Colonic mucosa (tissue), 4 donors: ENCODE measurements at regions not wholly inside any gene's neighbourhood (a gene's known extent, or its start where the extent isn't known, plus 50 kb on each side); places are given as distances from the start of the nearest gene placed in this dataset.

ENCODE experiments used
- DNase-seq: peaks from one replicate; pipeline ENCODE4 v3.0.0-alpha.2; 2020
- H3K27ac ChIP-seq: fragments of 200-600 bp; one replicate; pipeline ENCODE4 v1.8.0; 2021
- H3K27me3 ChIP-seq: fragments of 200-600 bp; one replicate; pipeline ENCODE4 v1.8.0; 2021
- H3K36me3 ChIP-seq: fragments of 200-600 bp; one replicate; pipeline ENCODE4 v1.8.0; 2021
- H3K4me1 ChIP-seq: fragments of 200-600 bp; one replicate; pipeline ENCODE4 v1.8.0; 2021; ENCODE audit warnings: mild to moderate bottlenecking
- H3K4me3 ChIP-seq: fragments of 200-600 bp; one replicate; pipeline ENCODE4 v1.8.0; 2021
- H3K9ac ChIP-seq, 2 donors: one replicate each; pipeline ENCODE4 v1.7.0; 2013; ENCODE audit warnings: control low read depth in 2 of 2, low read depth in 2 of 2, low read length in 2 of 2
- H3K9me3 ChIP-seq: fragments of 200-600 bp; one replicate; pipeline ENCODE4 v1.8.0; 2021
- CTCF ChIP-seq: fragments of 200-600 bp; IDR thresholded peaks from one replicate; pipeline ENCODE4 v1.8.0; 2022; ENCODE audit warnings: antibody characterized with exemption, mild to moderate bottlenecking
- intact Hi-C: fragments of 100-400 bp; cut with DNase I; formaldehyde crosslinking; loops from one replicate; pipeline ENCODE4 v1.14.1; 2022
- donor health status: healthy.
- donor health status: DM: no; HTN: no; CAD: no.
- donor health status: DM: no; HTN: no; CAD: no.

DNA sequence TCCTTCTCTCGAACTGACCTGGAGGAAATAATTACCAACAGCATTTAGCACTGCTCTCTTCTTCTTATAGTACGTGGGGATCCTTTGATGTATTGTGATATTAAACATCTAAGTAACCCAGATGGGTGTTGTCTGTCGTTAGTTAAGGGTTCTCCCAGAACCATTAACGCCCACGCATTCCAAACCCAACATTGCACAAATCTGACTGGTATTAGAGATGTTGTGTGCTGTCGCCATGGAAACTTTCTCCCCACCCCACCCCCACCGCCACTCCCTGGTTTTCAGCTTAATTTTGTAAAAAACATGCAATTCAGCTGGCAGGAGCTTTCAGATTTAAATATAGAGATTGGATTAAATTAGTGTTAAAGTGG lies 1495.2 kb downstream of the TBC1D22A start:
- Histone ChIP-seq H3K9me3 (no peaks in the 10 kb centered on the region), H3K4me3 (no peak overlapping the region), H3K36me3 (no peaks in the 10 kb centered on the region), H3K4me1 (no peaks in the 10 kb centered on the region), H3K27me3 (no peaks in the 10 kb centered on the region), H3K9ac (no peak overlapping the region), H3K27ac (no peak overlapping the region)
- intact Hi-C loops: no loop called here
- no peak for DNase-seq
- no peak for TF ChIP-seq CTCF

DNA sequence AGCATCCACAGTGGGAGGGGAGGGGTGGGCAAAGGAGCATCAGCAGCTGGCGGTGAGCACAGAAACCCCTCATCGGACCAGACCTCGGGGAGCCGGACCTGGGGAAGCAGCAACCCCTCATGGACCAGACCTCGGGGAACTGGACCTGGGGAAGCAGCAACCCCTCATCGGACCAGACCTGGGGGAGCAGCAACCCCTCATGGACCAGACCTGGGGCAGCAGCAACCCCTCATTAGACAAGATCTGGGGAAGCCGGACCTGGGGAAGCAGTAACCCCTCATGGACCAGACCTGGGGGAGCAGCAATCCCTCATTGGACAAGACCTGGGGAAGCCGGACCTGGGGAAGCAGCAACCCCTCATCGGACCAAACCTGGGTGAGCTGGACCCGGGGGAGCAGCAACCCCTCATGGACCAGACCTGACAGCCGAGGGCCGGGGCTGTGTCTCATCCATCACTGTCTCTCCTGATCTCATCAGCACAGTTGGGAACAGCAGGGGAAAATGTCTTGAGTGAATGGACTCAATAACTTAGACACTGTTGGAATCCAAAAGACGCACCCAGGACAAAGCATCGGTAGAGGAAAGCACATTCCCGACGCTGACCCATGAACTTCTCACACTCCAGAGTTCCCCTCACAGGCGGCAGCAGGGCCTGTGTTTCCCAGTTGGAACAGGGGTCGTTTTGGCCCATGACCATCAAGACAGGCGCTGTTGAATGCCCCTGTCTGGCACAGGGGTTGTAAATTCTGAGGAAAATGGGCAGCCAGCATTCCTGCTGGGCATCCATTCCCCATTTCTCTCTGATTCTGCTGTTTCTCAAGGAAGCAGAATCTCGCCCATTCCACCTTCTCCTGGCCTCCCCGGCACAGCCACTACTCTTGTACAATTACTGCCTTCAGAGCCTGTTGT lies 1494.6 kb downstream of the TBC1D22A start:
- no peak for DNase-seq
- no peaks in the 10 kb centered on the region for H3K36me3 ChIP-seq
- no peaks in the 10 kb centered on the region for H3K9me3 ChIP-seq
- TF ChIP-seq CTCF: no peak
- no peak overlapping the region for H3K9ac ChIP-seq
- H3K27ac ChIP-seq: no peak overlapping the region
- no peaks in the 10 kb centered on the region for H3K4me1 ChIP-seq
- no peak overlapping the region for H3K4me3 ChIP-seq
- H3K27me3 ChIP-seq: no peaks in the 10 kb centered on the region
- intact Hi-C loops: no loop called here

- H3K27me3 ChIP-seq: no peaks in the 10 kb centered on the region
- DNase-seq: no peak
Measured at GRCh38 chr22:48256041-48256739, 1493.7 kb downstream of the TBC1D22A start.

GRCh38 chr22:48254311-48254873 lies 1491.9 kb downstream of the TBC1D22A start:
- no peaks in the 10 kb centered on the region for H3K4me1 ChIP-seq
- TF ChIP-seq CTCF: no peak
- H3K27me3 ChIP-seq: no peaks in the 10 kb centered on the region
- peak overlapping the region in 1 of 2 donors; percentile 68 for H3K9ac ChIP-seq
- no peaks in the 10 kb centered on the region for H3K9me3 ChIP-seq
- intact Hi-C loops: no loop called here
- no peak overlapping the region for H3K4me3 ChIP-seq
- no peaks in the 10 kb centered on the region for H3K36me3 ChIP-seq
- no peak overlapping the region for H3K27ac ChIP-seq
- peak; percentile 60 for DNase-seq

More at GRCh38 chr22:48256041-48256739, 1493.7 kb downstream of the TBC1D22A start:
- Histone ChIP-seq H3K27ac (no peak overlapping the region), H3K9ac (no peak overlapping the region), H3K4me1 (no peaks in the 10 kb centered on the region), H3K36me3 (no peaks in the 10 kb centered on the region), H3K9me3 (no peaks in the 10 kb centered on the region), H3K4me3 (no peak overlapping the region)
- intact Hi-C loops: no loop called here
- TF ChIP-seq CTCF: no peak

DNA sequence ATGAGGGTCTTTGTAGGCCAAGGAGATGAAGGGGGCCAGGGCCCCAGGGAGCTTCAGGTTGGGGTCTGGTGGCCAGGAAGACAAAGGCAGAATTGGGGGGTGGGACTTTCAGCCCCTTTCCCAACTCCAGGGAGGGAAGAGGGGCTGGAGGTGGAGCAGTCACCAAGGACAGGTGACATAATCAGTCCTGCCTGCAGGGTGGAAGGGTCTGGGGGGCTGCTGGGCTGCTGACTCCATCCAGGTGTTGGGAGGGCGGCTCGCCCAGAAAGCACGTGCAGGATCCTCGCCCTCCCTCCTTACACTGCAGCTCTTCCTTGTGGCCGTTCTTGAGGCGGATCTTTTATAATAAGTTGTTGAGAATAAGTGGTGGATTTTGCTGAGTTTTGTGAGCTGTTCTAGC lies 1491.1 kb downstream of the TBC1D22A start:
- intact Hi-C loops: no loop called here
- Histone ChIP-seq H3K4me1 (no peaks in the 10 kb centered on the region), H3K36me3 (no peaks in the 10 kb centered on the region), H3K27ac (no peak overlapping the region), H3K9ac (peak overlapping the region in 1 of 2 donors; percentile 68), H3K4me3 (no peak overlapping the region), H3K27me3 (no peaks in the 10 kb centered on the region), H3K9me3 (no peaks in the 10 kb centered on the region)
- no peak for TF ChIP-seq CTCF
- no peak for DNase-seq
